Vagina (tissue), 2 donors: ENCODE measurements at regions not wholly inside any gene's neighbourhood (a gene's known extent, or its start where the extent isn't known, plus 50 kb on each side); places are given as distances from the start of the nearest gene placed in this dataset.

Experiments
- DNase-seq, 2 donors: peaks; one replicate each; pipeline ENCODE4 v3.0.0-alpha.2; 2017; ENCODE audit errors: extremely low spot score in 2 of 2
- H3K27ac ChIP-seq: fragments of 200-600 bp; sonication (generic); one replicate; pipeline ENCODE4 v1.5.1; 2019
- H3K27me3 ChIP-seq: fragments of 200-600 bp; sonication (generic); one replicate; pipeline ENCODE4 v1.5.1; 2019
- H3K36me3 ChIP-seq, 2 donors: fragments of 200-600 bp; sonication (generic); one replicate each; pipeline ENCODE4 v1.5.1; 2017 to 2019
- H3K4me1 ChIP-seq: fragments of 200-600 bp; sonication (generic); one replicate; pipeline ENCODE4 v1.5.1; 2019
- H3K4me3 ChIP-seq, 2 donors: fragments of 200-600 bp; sonication (generic); 1 replicate in 1 of 2; 2 replicates in 1 of 2; pipeline ENCODE4 v1.5.1; 2016 to 2019
- H3K9me3 ChIP-seq: fragments of 200-600 bp; sonication (generic); one replicate; pipeline ENCODE4 v1.5.1; 2019
- CTCF ChIP-seq, 3 experiments: fragments of 450-650 bp in 2 of 3; fragments of 200-600 bp in 1 of 3; sonication (generic) in 1 of 3; IDR thresholded peaks; one replicate each; pipeline ENCODE4 v1.5.1; 2017 to 2019; ENCODE audit warnings: antibody characterized with exemption in 3 of 3, mild to moderate bottlenecking in 2 of 3, moderate library complexity in 2 of 3
- POLR2A ChIP-seq, 2 donors: fragments of 450-650 bp; IDR thresholded peaks; one replicate each; pipeline ENCODE4 v1.6.1; 2017; ENCODE audit warnings: antibody characterized with exemption in 2 of 2, mild to moderate bottlenecking in 2 of 2, moderate library complexity in 2 of 2
- POLR2AphosphoS5 ChIP-seq, 2 donors: sonication (generic); formaldehyde crosslinking; IDR thresholded peaks; one replicate each; pipeline ENCODE4 v1.9.0; 2017; ENCODE audit warnings: antibody characterized with exemption in 2 of 2, mild to moderate bottlenecking in 2 of 2, low read depth in 1 of 2; ENCODE audit not compliant: insufficient read depth in 1 of 2
- intact Hi-C: fragments of 100-400 bp; cut with DNase I; formaldehyde crosslinking; loops from one replicate; pipeline ENCODE4 v1.15.1; 2023

- DNase-seq: no peak
- TF ChIP-seq POLR2A (IDR thresholded peaks at IDR 0.05) (no peak), POLR2AphosphoS5 (IDR thresholded peaks at IDR 0.05; ENCODE audit: insufficient read depth in 1 of 2, low read depth in 1 of 2) (no peak), CTCF (IDR thresholded peaks at IDR 0.05) (no peak)
- Histone ChIP-seq H3K4me1 (peaks cover 11% of the 10 kb centered on the region), H3K9me3 (no peaks in the 10 kb centered on the region), H3K36me3 (no peaks in the 10 kb centered on the region), H3K27ac (peak overlapping the region; percentile 57), H3K27me3 (no peaks in the 10 kb centered on the region), H3K4me3 (no peak overlapping the region)
- intact Hi-C loops: loop anchor here (5.0 to 10.0 kb wide), 3 partner anchors 212 to 902 kb away; partner anchors contain the start of gene BCL6
Measured at GRCh38 chr3:188053036-188053340, 101.0 kb upstream of the LPP start.

- no peaks in the 10 kb centered on the region for H3K9me3 ChIP-seq
- H3K36me3 ChIP-seq: no peaks in the 10 kb centered on the region
- peaks cover 11% of the 10 kb centered on the region for H3K4me1 ChIP-seq
- intact Hi-C loops: loop anchor here (5.0 to 10.0 kb wide), 3 partner anchors 211 to 901 kb away; partner anchors contain the start of gene BCL6
- H3K27me3 ChIP-seq: no peaks in the 10 kb centered on the region
- TF ChIP-seq CTCF (IDR thresholded peaks at IDR 0.05) (no peak), POLR2AphosphoS5 (IDR thresholded peaks at IDR 0.05; ENCODE audit: insufficient read depth in 1 of 2, low read depth in 1 of 2) (no peak), POLR2A (IDR thresholded peaks at IDR 0.05) (no peak)
- H3K4me3 ChIP-seq: no peak overlapping the region
- DNase-seq: peak in 1 of 2 donors; percentile 49
- no peak overlapping the region for H3K27ac ChIP-seq
Measured at GRCh38 chr3:188053710-188054380, 100.1 kb upstream of the LPP start.

- Histone ChIP-seq H3K4me1 (peaks cover 11% of the 10 kb centered on the region), H3K4me3 (no peak overlapping the region), H3K27me3 (no peaks in the 10 kb centered on the region), H3K27ac (no peak overlapping the region), H3K9me3 (no peaks in the 10 kb centered on the region), H3K36me3 (no peaks in the 10 kb centered on the region)
- TF ChIP-seq POLR2A (IDR thresholded peaks at IDR 0.05) (no peak), POLR2AphosphoS5 (IDR thresholded peaks at IDR 0.05; ENCODE audit: insufficient read depth in 1 of 2, low read depth in 1 of 2) (no peak), CTCF (IDR thresholded peaks at IDR 0.05) (no peak)
- peak in 1 of 2 donors; percentile 10 for DNase-seq
- intact Hi-C loops: loop anchor here (5.0 to 10.0 kb wide), 3 partner anchors 210 to 900 kb away; partner anchors contain the start of gene BCL6
Measured at GRCh38 chr3:188054541-188054940, 99.4 kb upstream of the LPP start.

GRCh38 chr3:188055388-188055787, 98.6 kb upstream of the LPP start:
- Histone ChIP-seq H3K27ac (no peak overlapping the region), H3K36me3 (no peaks in the 10 kb centered on the region), H3K4me3 (no peak overlapping the region), H3K27me3 (no peaks in the 10 kb centered on the region), H3K4me1 (peaks cover 11% of the 10 kb centered on the region), H3K9me3 (no peaks in the 10 kb centered on the region)
- DNase-seq: peak in 1 of 2 donors; percentile 8
- intact Hi-C loops: loop anchor here (10.0 kb wide), 2 partner anchors 209 to 899 kb away; no protein-coding TSS in a partner anchor
- TF ChIP-seq POLR2A (IDR thresholded peaks at IDR 0.05) (no peak), POLR2AphosphoS5 (IDR thresholded peaks at IDR 0.05; ENCODE audit: insufficient read depth in 1 of 2, low read depth in 1 of 2) (no peak), CTCF (IDR thresholded peaks at IDR 0.05) (no peak)

GRCh38 chr3:188057124-188057523, 96.8 kb upstream of the LPP start:
- DNase-seq: no peak
- intact Hi-C loops: loop anchor here (10.0 kb wide), 2 partner anchors 208 to 898 kb away; no protein-coding TSS in a partner anchor
- Histone ChIP-seq H3K36me3 (no peaks in the 10 kb centered on the region), H3K4me1 (peaks cover 11% of the 10 kb centered on the region), H3K4me3 (no peak overlapping the region), H3K9me3 (no peaks in the 10 kb centered on the region), H3K27me3 (no peaks in the 10 kb centered on the region), H3K27ac (no peak overlapping the region)
- TF ChIP-seq POLR2A (IDR thresholded peaks at IDR 0.05): no peak
- no peak for TF ChIP-seq POLR2AphosphoS5 (IDR thresholded peaks at IDR 0.05; ENCODE audit: insufficient read depth in 1 of 2, low read depth in 1 of 2)
- no peak for TF ChIP-seq CTCF (IDR thresholded peaks at IDR 0.05)
